Uterus (tissue), 3 donors: ENCODE measurements at regions not wholly inside any gene's neighbourhood (a gene's known extent, or its start where the extent isn't known, plus 50 kb on each side); places are given as distances from the start of the nearest gene placed in this dataset.

ENCODE experiments used
- DNase-seq, 2 donors: peaks; one replicate each; pipeline ENCODE4 v3.0.0-alpha.2; 2019 to 2020
- H3K27ac ChIP-seq, 2 donors: fragments of 200-600 bp; sonication (generic); 1 replicate in 1 of 2; 2 replicates in 1 of 2; pipeline ENCODE4 v1.5.1; 2016 to 2018
- H3K27me3 ChIP-seq, 2 donors: fragments of 200-600 bp; sonication (generic); one replicate each; pipeline ENCODE4 v1.5.1; 2018 to 2019; ENCODE audit warnings: control low read depth in 1 of 2
- H3K36me3 ChIP-seq, 2 donors: fragments of 200-600 bp; sonication (generic); one replicate each; pipeline ENCODE4 v1.5.1; 2019; ENCODE audit warnings: control low read depth in 1 of 2
- H3K4me1 ChIP-seq, 2 donors: fragments of 200-600 bp; sonication (generic); one replicate each; pipeline ENCODE4 v1.5.1; 2018 to 2019; ENCODE audit warnings: control low read depth in 1 of 2
- H3K4me3 ChIP-seq, 2 donors: fragments of 200-600 bp; sonication (generic); 1 replicate in 1 of 2; 2 replicates in 1 of 2; pipeline ENCODE4 v1.5.1; 2018 to 2019; ENCODE audit warnings: mild to moderate bottlenecking in 1 of 2
- H3K9me3 ChIP-seq, 2 donors: fragments of 200-600 bp; sonication (generic); one replicate each; pipeline ENCODE4 v1.5.1; 2019; ENCODE audit warnings: control low read depth in 1 of 2
- CTCF ChIP-seq, 4 experiments: fragments of 200-600 bp in 2 of 4; fragments of 450-650 bp in 2 of 4; sonication (generic) in 2 of 4; IDR thresholded peaks; one replicate each; pipeline ENCODE4 v1.5.1; 2016 to 2019; ENCODE audit warnings: antibody characterized with exemption in 4 of 4, mild to moderate bottlenecking in 2 of 4, moderate library complexity in 1 of 4
- POLR2A ChIP-seq, 2 donors: fragments of 450-650 bp; IDR thresholded peaks; one replicate each; pipeline ENCODE4 v1.6.1; 2016; ENCODE audit warnings: antibody characterized with exemption in 2 of 2, mild to moderate bottlenecking in 1 of 2, moderate library complexity in 1 of 2
- intact Hi-C: fragments of 100-400 bp; cut with DNase I; formaldehyde crosslinking; loops from one replicate; pipeline ENCODE4 v1.15.1; 2023; ENCODE audit warnings: low total_unique reads
- donor health status: DM: yes; HTN: yes; CAD: no.

GRCh38 chrX:42085836-42086235 is 162.5 kb upstream of the CASK start:
- no peaks in the 10 kb centered on the region for H3K4me1 ChIP-seq
- TF ChIP-seq POLR2A (IDR thresholded peaks at IDR 0.05) (no peak), CTCF (IDR thresholded peaks at IDR 0.05) (no peak)
- H3K27me3 ChIP-seq = no peaks in the 10 kb centered on the region
- no peak for DNase-seq
- no peak overlapping the region for H3K4me3 ChIP-seq
- no peaks in the 10 kb centered on the region for H3K9me3 ChIP-seq
- no peak overlapping the region for H3K27ac ChIP-seq
- intact Hi-C loops = no loop called here
- no peaks in the 10 kb centered on the region for H3K36me3 ChIP-seq

DNA sequence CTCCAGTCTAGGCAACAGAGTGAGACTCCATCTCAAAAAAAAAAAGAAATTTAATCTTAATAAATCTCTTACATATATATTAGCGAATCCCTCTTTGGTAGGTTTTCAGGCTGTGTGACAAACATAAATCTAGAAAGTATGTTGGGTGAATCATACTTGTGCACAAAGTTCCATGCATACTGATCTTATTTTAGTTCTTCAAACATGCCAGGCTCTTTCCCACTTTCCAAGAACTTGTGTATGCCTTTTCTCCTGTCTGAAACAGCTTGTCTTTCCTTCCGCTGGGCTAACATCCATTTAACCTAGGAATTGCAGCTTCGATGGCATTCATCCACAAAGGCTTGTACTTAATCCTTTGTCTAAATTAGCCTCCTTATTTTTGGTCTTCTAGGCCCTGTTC is 156.6 kb upstream of the CASK start:
- TF ChIP-seq CTCF (IDR thresholded peaks at IDR 0.05) (no peak), POLR2A (IDR thresholded peaks at IDR 0.05) (no peak)
- no peaks in the 10 kb centered on the region for H3K9me3 ChIP-seq
- DNase-seq = no peak
- intact Hi-C loops = no loop called here
- H3K27me3 ChIP-seq = no peaks in the 10 kb centered on the region
- H3K4me3 ChIP-seq = no peak overlapping the region
- no peaks in the 10 kb centered on the region for H3K36me3 ChIP-seq
- no peaks in the 10 kb centered on the region for H3K4me1 ChIP-seq
- no peak overlapping the region for H3K27ac ChIP-seq

DNA sequence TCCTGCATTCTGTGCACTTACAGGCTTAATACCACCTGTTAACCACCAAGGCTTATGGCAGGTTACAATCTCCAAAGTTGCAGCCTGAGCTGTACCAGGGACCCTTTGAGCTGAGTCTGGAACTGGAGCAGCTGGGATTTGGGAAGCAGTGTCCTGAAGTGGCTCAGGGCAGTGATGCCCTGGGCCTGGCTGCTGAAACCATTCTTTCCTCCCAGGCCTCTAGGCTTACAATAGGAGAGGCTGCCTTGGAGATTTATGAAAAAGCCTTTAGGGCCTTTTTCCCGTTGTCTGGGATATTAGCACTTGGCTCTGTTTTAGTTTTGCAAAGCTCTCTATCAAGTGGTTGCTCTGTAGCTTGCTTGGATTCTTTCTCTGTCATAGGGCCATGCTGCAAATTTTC is 154.3 kb upstream of the CASK start:
- H3K36me3 ChIP-seq = no peaks in the 10 kb centered on the region
- intact Hi-C loops = no loop called here
- H3K27ac ChIP-seq = no peak overlapping the region
- DNase-seq = no peak
- no peaks in the 10 kb centered on the region for H3K9me3 ChIP-seq
- TF ChIP-seq CTCF (IDR thresholded peaks at IDR 0.05) (no peak), POLR2A (IDR thresholded peaks at IDR 0.05) (no peak)
- no peak overlapping the region for H3K4me3 ChIP-seq
- no peaks in the 10 kb centered on the region for H3K27me3 ChIP-seq
- H3K4me1 ChIP-seq = no peaks in the 10 kb centered on the region

- no peaks in the 10 kb centered on the region for H3K27me3 ChIP-seq
Measured at GRCh38 chrX:42075032-42075431, 151.7 kb upstream of the CASK start.

DNA sequence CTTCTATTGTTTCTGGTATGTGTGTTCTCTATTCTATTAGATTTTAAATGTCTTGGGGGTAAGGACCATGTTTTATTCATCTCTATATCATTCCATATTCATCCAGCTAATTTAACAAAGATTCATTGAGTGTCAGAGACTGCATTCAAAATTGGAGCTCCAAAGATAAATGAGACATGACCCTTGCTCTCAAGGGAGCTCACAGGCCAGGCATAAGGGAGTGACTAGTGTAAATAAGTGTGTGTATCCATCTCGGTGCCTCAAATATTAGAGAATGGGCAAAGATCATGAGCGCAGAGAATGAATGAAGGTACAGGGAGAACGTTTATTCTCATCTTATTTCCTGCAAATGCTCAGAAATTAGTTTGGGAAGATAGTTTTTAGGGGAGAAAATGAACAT is 150.1 kb upstream of the CASK start:
- TF ChIP-seq POLR2A (IDR thresholded peaks at IDR 0.05) = no peak
- no peaks in the 10 kb centered on the region for H3K36me3 ChIP-seq
- no peak overlapping the region for H3K4me3 ChIP-seq
- no peaks in the 10 kb centered on the region for H3K4me1 ChIP-seq
- no peaks in the 10 kb centered on the region for H3K9me3 ChIP-seq
- DNase-seq = no peak
- intact Hi-C loops = no loop called here
- H3K27me3 ChIP-seq = peaks cover 0 to 6% of the 10 kb centered on the region in 2 donors
- no peak overlapping the region for H3K27ac ChIP-seq

More at GRCh38 chrX:42075032-42075431, 151.7 kb upstream of the CASK start:
- H3K4me3 ChIP-seq = no peak overlapping the region
- no peak overlapping the region for H3K27ac ChIP-seq
- H3K36me3 ChIP-seq = no peaks in the 10 kb centered on the region
- TF ChIP-seq CTCF (IDR thresholded peaks at IDR 0.05) (no peak), POLR2A (IDR thresholded peaks at IDR 0.05) (no peak)
- no peaks in the 10 kb centered on the region for H3K9me3 ChIP-seq
- no peak for DNase-seq
- no peaks in the 10 kb centered on the region for H3K4me1 ChIP-seq
- intact Hi-C loops = no loop called here

DNA sequence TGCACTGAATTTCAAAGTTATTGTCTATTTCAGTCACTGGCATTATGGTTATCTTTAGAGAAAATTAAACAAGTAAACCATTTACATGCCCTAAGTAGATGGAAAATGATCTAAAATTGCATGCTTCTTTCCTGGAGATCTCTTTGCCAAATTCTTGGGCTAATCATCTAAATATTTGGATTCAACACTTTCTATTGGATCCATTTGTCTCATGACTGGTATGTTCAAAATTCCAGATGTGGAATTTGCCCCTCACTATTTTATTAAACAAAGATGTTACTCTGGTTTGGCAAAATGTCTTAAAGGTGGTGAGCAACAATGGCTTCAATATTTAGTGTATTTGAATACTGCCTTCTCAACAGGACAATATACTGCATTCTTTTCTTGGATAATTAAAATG is 147.5 kb upstream of the CASK start:
- DNase-seq = no peak
- intact Hi-C loops = no loop called here
- H3K9me3 ChIP-seq = no peaks in the 10 kb centered on the region
- H3K27me3 ChIP-seq = peaks cover 0 to 6% of the 10 kb centered on the region in 2 donors
- TF ChIP-seq CTCF (IDR thresholded peaks at IDR 0.05) (no peak), POLR2A (IDR thresholded peaks at IDR 0.05) (no peak)
- no peaks in the 10 kb centered on the region for H3K4me1 ChIP-seq
- H3K36me3 ChIP-seq = no peaks in the 10 kb centered on the region
- H3K4me3 ChIP-seq = no peak overlapping the region
- no peak overlapping the region for H3K27ac ChIP-seq
